A549 (cell line): ENCODE measurements at regions not wholly inside any gene's neighbourhood (a gene's known extent, or its start where the extent isn't known, plus 50 kb on each side); places are given as distances from the start of the nearest gene placed in this dataset.

Experiments
- ATAC-seq, 2 experiments: fragments of 200-7000 bp in 1 of 2; fragments of >200 bp in 1 of 2; cut with Nextera tagmentation in 1 of 2; cut with Tn5 transposase in 1 of 2; 3 replicates each; pipeline versions ENCODE4 v1.8.0 to v1.9.1; 2018 to 2020; ENCODE audit warnings: mild to moderate bottlenecking in 1 of 2, moderate library complexity in 1 of 2
- CTCF ChIA-PET: fragments of 300-600 bp; sonication (Branson Sonifier 250); formaldehyde crosslinking; extraction: SDS; loops from one replicate; lab custom pipeline; 2021; ENCODE audit warnings: antibody characterized with exemption, inconsistent platforms; lab: Yijun Ruan, JAX
- POLR2A ChIA-PET: fragments of 350-600 bp; formaldehyde crosslinking; extraction: SDS; loops from one replicate; lab custom pipeline; 2021; ENCODE audit warnings: antibody characterized with exemption, inconsistent platforms; lab: Yijun Ruan, JAX
- DNase-seq, 2 experiments: peaks; one replicate each; pipeline versions ENCODE4 v3.0.0 to v3.0.0-alpha.2; 2011 to 2016; ENCODE audit warnings: low read depth in 1 of 2, low spot score in 1 of 2
- FAIRE-seq: peaks from 2 replicates; lab custom pipeline; 2011; peaks lifted over from hg19 to GRCh38; lab: Jason Lieb, UNC
- H3K27ac ChIP-seq, 2 experiments: fragments of >200 bp; sonication (Bioruptor Twin); formaldehyde crosslinking; 3 replicates each; pipeline ENCODE4 v1.5.1; 2016 to 2017
- H3K4me1 ChIP-seq: fragments of >200 bp; sonication (Bioruptor Twin); formaldehyde crosslinking; 3 replicates; pipeline ENCODE4 v1.6.1; 2016
- H3K4me2 ChIP-seq: fragments of >200 bp; sonication (Bioruptor Twin); formaldehyde crosslinking; 3 replicates; pipeline ENCODE4 v1.6.1; 2016
- H3K4me3 ChIP-seq: fragments of >200 bp; sonication (Bioruptor Twin); formaldehyde crosslinking; 3 replicates; pipeline ENCODE4 v1.5.1; 2016
- H3K9me3 ChIP-seq: fragments of >200 bp; sonication (Bioruptor Twin); formaldehyde crosslinking; 3 replicates; pipeline ENCODE4 v1.6.1; 2016
- CEBPB ChIP-seq, 2 experiments: fragments of >200 bp in 1 of 2; sonication (Bioruptor Twin) in 1 of 2; formaldehyde crosslinking in 1 of 2; IDR thresholded peaks; 2 replicates each; pipeline ENCODE4 v1.6.1; 2012 to 2016
- CHD4 ChIP-seq: fragments of 200-600 bp; sonication (generic); IDR thresholded peaks from 2 replicates; pipeline ENCODE4 v1.6.1; 2016; ENCODE audit warnings: antibody characterized with exemption, mild to moderate bottlenecking, borderline replicate concordance
- EHMT2 ChIP-seq: fragments of 200-600 bp; sonication (generic); IDR thresholded peaks from 2 replicates; pipeline ENCODE4 v1.6.1; 2016; ENCODE audit warnings: antibody characterized with exemption, low read depth, mild to moderate bottlenecking, moderate library complexity
- FOSB ChIP-seq: fragments of 250-450 bp; sonication (Bioruptor Pico); IDR thresholded peaks from 2 replicates; pipeline ENCODE4 v1.5.0; 2020; ENCODE audit warnings: mild to moderate bottlenecking, moderate library complexity
- FOSL2 ChIP-seq, 2 experiments: fragments of 450-650 bp in 1 of 2; fragments of >200 bp in 1 of 2; sonication (Bioruptor Twin) in 1 of 2; formaldehyde crosslinking; IDR thresholded peaks; 2 replicates each; pipeline versions ENCODE4 v1.5.0 to v1.6.1; 2016 to 2020; ENCODE audit warnings: mild to moderate bottlenecking in 1 of 2, moderate library complexity in 1 of 2
- HDAC2 ChIP-seq: fragments of 200-600 bp; sonication (generic); IDR thresholded peaks from 2 replicates; pipeline ENCODE4 v1.6.1; 2016
- HEYL ChIP-seq: fragments of 250-450 bp; sonication (Bioruptor Pico); IDR thresholded peaks from 2 replicates; pipeline ENCODE4 v1.8.0; 2021; ENCODE audit warnings: mild to moderate bottlenecking, moderate library complexity
- HOXA7 ChIP-seq: fragments of 250-450 bp; sonication (Bioruptor Pico); IDR thresholded peaks from 2 replicates; pipeline ENCODE4 v1.5.0; 2020; ENCODE audit warnings: mild to moderate bottlenecking, moderate library complexity
- HOXB5 ChIP-seq: fragments of 250-450 bp; sonication (Bioruptor Pico); IDR thresholded peaks from 2 replicates; pipeline ENCODE4 v1.5.0; 2020; ENCODE audit warnings: mild to moderate bottlenecking, moderate library complexity
- JUN ChIP-seq, 2 experiments: fragments of >200 bp; sonication (Bioruptor Twin); formaldehyde crosslinking; IDR thresholded peaks; 2 replicates in 1 of 2; 3 replicates in 1 of 2; pipeline ENCODE4 v1.6.1; 2016 to 2017
- JUNB ChIP-seq: fragments of >200 bp; sonication (Bioruptor Twin); formaldehyde crosslinking; IDR thresholded peaks from 2 replicates; pipeline ENCODE4 v1.6.1; 2016
- KDM5A ChIP-seq: fragments of 200-600 bp; sonication (generic); IDR thresholded peaks from 2 replicates; pipeline ENCODE4 v1.6.1; 2016; ENCODE audit warnings: antibody characterized with exemption, mild to moderate bottlenecking
- MAFK ChIP-seq: fragments of 450-650 bp; IDR thresholded peaks from 2 replicates; pipeline ENCODE4 v1.6.1; 2014; ENCODE audit not compliant: partially characterized antibody
- MAZ ChIP-seq: fragments of 150-350 bp; IDR thresholded peaks from 2 replicates; pipeline ENCODE4 v1.6.1; 2014; ENCODE audit warnings: antibody characterized with exemption, low read depth, low read length, borderline replicate concordance
- PHF8 ChIP-seq: fragments of 200-600 bp; sonication (generic); IDR thresholded peaks from 2 replicates; pipeline ENCODE4 v1.6.1; 2016; ENCODE audit warnings: low read depth, mild to moderate bottlenecking, antibody characterized with exemption, moderate library complexity, borderline replicate concordance
- RARB ChIP-seq: fragments of 250-450 bp; sonication (Bioruptor Pico); IDR thresholded peaks from 2 replicates; pipeline ENCODE4 v1.8.0; 2021; ENCODE audit warnings: mild to moderate bottlenecking, moderate library complexity
- RFX5 ChIP-seq: fragments of 450-650 bp; IDR thresholded peaks from 2 replicates; pipeline ENCODE4 v1.7.1; 2014; ENCODE audit warnings: antibody characterized with exemption, mild to moderate bottlenecking, moderate library complexity
- WGBS: methylation state at CpG from one replicate; pipeline ENCODE4 v1.1.6; 2017; ENCODE audit errors: missing lambda C conversion rate; 5-methylcytosine and 5-hydroxymethylcytosine counted together
- TF ChIP-seq, protein P1 (sequence below): fragments of 250-450 bp; sonication (Bioruptor Pico); IDR thresholded peaks from 2 replicates; pipeline ENCODE4 v1.5.0; 2021; ENCODE audit warnings: mild to moderate bottlenecking, moderate library complexity, borderline replicate concordance
- TF ChIP-seq, protein P2 (sequence below): fragments of >200 bp; sonication (Bioruptor Twin); formaldehyde crosslinking; IDR thresholded peaks from 3 replicates; pipeline ENCODE4 v1.6.1; 2016
- TF ChIP-seq, protein P3 (sequence below): IDR thresholded peaks from 2 replicates; pipeline ENCODE4 v1.6.1; 2012; ENCODE audit warnings: low read depth, borderline replicate concordance
- TF ChIP-seq, protein P4 (sequence below): fragments of 200-600 bp; sonication (generic); IDR thresholded peaks from 2 replicates; pipeline ENCODE4 v1.6.1; 2016; ENCODE audit warnings: antibody characterized with exemption, mild to moderate bottlenecking, moderate library complexity
- TF ChIP-seq, protein P5 (sequence below): fragments of 150-350 bp; IDR thresholded peaks from 2 replicates; pipeline ENCODE4 v1.6.1; 2014; ENCODE audit warnings: low read depth, mild to moderate bottlenecking, low read length

DNA sequence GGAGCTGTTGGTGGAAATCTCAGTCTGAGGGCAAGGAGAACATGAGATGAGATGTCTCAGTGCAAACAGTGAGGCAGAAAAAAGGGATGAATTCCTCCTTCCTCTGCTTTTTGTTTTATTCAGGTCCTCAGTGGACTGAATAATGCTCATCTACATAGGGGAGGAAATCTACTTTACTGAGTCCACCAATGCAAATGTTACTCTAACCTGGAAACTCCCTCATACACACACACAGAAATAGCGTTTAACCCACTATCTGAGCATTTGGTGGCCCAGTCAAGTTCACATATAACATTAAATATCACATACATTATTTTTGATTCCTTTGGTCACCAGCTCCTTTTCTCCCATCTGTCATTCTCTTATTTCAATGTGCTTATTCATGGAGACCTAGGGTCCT lies 418.8 kb downstream of the TMEM135 start:
- TF ChIP-seq FOSL2 (IDR thresholded peaks at IDR 0.05) (no peak), FOSL2 (CRISPR knock-in tag; IDR thresholded peaks at IDR 0.05) (no peak), MAZ (no peak)
- TF ChIP-seq, protein P1, sequence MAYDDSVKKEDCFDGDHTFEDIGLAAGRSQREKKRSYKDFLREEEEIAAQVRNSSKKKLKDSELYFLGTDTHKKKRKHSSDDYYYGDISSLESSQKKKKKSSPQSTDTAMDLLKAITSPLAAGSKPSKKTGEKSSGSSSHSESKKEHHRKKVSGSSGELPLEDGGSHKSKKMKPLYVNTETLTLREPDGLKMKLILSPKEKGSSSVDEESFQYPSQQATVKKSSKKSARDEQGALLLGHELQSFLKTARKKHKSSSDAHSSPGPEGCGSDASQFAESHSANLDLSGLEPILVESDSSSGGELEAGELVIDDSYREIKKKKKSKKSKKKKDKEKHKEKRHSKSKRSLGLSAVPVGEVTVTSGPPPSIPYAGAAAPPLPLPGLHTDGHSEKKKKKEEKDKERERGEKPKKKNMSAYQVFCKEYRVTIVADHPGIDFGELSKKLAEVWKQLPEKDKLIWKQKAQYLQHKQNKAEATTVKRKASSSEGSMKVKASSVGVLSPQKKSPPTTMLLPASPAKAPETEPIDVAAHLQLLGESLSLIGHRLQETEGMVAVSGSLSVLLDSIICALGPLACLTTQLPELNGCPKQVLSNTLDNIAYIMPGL (CRISPR knock-in tag): no peak
- TF ChIP-seq, protein P2, sequence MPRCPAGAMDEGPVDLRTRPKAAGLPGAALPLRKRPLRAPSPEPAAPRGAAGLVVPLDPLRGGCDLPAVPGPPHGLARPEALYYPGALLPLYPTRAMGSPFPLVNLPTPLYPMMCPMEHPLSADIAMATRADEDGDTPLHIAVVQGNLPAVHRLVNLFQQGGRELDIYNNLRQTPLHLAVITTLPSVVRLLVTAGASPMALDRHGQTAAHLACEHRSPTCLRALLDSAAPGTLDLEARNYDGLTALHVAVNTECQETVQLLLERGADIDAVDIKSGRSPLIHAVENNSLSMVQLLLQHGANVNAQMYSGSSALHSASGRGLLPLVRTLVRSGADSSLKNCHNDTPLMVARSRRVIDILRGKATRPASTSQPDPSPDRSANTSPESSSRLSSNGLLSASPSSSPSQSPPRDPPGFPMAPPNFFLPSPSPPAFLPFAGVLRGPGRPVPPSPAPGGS: no peak
- TF ChIP-seq, all 56 proteins: peak for 0
- Histone ChIP-seq H3K4me3 (no peak overlapping the region), H3K4me2 (no peak overlapping the region), H3K27ac (no peak overlapping the region), H3K4me1 (no peaks in the 10 kb centered on the region), H3K9me3 (no peaks in the 10 kb centered on the region)
- DNase-seq: no peak
- ChIA-PET CTCF (interaction anchor here (0.6 to 1.5 kb wide), 4 partner anchors 35 to 447 kb away, joined by 3 to 5 read pairs (median 3); no protein-coding TSS in a partner anchor), POLR2A (no interaction called here)
- no peak for FAIRE-seq
- ATAC-seq: no peak
- WGBS: 95% methylated on average over 1 of the region's 1 CpG

DNA sequence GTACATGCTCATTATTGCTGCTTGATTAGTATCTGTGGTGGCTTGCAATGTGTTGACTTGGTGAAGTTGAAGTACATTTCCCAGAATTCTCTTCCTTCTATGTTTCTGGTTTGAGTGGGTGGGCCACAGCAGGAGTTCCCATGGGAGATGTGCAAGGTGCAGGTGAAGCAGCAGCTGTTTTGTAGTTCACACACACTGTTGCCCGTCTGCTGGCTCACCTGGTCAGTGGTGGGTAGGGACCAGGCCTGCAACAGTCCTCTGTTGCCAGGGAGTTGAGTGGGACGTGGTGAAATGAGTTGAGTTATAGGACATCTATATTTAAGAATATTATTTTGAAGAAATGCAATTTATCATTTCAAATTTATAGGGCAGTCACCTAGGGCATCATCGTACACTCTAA lies 417.4 kb downstream of the TMEM135 start:
- 38% methylated on average over 3 of the region's 3 CpGs for WGBS
- no peak overlapping the region for H3K27ac ChIP-seq
- ChIA-PET CTCF (interaction anchor here (1.5 kb wide), 1 partner anchor 34 kb away, joined by 5 read pairs; no protein-coding TSS in a partner anchor), POLR2A (no interaction called here)
- H3K4me3 ChIP-seq: no peak overlapping the region
- TF ChIP-seq FOSB (CRISPR knock-in tag) (no peak), HDAC2 (no peak), CHD4 (no peak), RARB (CRISPR knock-in tag) (no peak), MAZ (no peak)
- TF ChIP-seq, protein P3, sequence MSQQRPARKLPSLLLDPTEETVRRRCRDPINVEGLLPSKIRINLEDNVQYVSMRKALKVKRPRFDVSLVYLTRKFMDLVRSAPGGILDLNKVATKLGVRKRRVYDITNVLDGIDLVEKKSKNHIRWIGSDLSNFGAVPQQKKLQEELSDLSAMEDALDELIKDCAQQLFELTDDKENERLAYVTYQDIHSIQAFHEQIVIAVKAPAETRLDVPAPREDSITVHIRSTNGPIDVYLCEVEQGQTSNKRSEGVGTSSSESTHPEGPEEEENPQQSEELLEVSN: no peak
- TF ChIP-seq, protein P4, sequence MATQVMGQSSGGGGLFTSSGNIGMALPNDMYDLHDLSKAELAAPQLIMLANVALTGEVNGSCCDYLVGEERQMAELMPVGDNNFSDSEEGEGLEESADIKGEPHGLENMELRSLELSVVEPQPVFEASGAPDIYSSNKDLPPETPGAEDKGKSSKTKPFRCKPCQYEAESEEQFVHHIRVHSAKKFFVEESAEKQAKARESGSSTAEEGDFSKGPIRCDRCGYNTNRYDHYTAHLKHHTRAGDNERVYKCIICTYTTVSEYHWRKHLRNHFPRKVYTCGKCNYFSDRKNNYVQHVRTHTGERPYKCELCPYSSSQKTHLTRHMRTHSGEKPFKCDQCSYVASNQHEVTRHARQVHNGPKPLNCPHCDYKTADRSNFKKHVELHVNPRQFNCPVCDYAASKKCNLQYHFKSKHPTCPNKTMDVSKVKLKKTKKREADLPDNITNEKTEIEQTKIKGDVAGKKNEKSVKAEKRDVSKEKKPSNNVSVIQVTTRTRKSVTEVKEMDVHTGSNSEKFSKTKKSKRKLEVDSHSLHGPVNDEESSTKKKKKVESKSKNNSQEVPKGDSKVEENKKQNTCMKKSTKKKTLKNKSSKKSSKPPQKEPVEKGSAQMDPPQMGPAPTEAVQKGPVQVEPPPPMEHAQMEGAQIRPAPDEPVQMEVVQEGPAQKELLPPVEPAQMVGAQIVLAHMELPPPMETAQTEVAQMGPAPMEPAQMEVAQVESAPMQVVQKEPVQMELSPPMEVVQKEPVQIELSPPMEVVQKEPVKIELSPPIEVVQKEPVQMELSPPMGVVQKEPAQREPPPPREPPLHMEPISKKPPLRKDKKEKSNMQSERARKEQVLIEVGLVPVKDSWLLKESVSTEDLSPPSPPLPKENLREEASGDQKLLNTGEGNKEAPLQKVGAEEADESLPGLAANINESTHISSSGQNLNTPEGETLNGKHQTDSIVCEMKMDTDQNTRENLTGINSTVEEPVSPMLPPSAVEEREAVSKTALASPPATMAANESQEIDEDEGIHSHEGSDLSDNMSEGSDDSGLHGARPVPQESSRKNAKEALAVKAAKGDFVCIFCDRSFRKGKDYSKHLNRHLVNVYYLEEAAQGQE: no peak
- no peak for ATAC-seq
- no peaks in the 10 kb centered on the region for H3K9me3 ChIP-seq
- DNase-seq: no peak
- no peaks in the 10 kb centered on the region for H3K4me1 ChIP-seq
- no peak overlapping the region for H3K4me2 ChIP-seq
- no peak for FAIRE-seq

DNA sequence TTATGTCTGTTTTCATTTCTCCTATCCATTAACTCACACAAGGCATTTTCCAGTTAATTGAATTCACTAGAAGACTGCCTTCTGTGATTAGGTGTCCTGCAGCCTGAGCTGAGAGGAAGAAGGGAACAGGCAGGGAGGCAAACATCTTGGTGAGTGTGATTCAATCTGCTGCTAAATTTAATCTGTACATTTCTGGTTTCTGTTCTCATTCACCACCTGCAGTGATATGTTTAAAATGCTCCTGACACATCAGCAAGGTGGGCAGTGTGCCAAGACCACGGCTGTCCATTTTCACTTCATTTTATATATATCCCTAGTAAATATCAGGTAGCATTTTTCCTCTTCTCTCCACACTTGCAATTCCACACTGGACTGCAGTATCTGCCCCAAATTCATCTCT lies 416.5 kb downstream of the TMEM135 start:
- TF ChIP-seq CEBPB (IDR thresholded peaks at IDR 0.05) (no peak), HOXA7 (no peak), PHF8 (no peak), JUN (IDR thresholded peaks at IDR 0.05) (no peak), KDM5A (no peak), JUNB (no peak), RFX5 (no peak), MAFK (no peak), HOXB5 (CRISPR knock-in tag) (no peak), CHD4 (no peak), EHMT2 (no peak), HEYL (CRISPR knock-in tag) (no peak)
- TF ChIP-seq, protein P2: no peak
- TF ChIP-seq, protein P5, sequence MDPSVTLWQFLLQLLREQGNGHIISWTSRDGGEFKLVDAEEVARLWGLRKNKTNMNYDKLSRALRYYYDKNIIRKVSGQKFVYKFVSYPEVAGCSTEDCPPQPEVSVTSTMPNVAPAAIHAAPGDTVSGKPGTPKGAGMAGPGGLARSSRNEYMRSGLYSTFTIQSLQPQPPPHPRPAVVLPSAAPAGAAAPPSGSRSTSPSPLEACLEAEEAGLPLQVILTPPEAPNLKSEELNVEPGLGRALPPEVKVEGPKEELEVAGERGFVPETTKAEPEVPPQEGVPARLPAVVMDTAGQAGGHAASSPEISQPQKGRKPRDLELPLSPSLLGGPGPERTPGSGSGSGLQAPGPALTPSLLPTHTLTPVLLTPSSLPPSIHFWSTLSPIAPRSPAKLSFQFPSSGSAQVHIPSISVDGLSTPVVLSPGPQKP: no peak
- H3K27ac ChIP-seq: no peak overlapping the region
- POLR2A ChIA-PET: no interaction called here
- CTCF ChIA-PET: no interaction called here
- no peaks in the 10 kb centered on the region for H3K4me1 ChIP-seq
- FAIRE-seq: no peak
- no peaks in the 10 kb centered on the region for H3K9me3 ChIP-seq
- no peak overlapping the region for H3K4me2 ChIP-seq
- no peak for ATAC-seq
- no peak overlapping the region for H3K4me3 ChIP-seq
- DNase-seq: no peak
- 0% methylated on average over 1 of the region's 1 CpG for WGBS
